GM12878 (cell line): ENCODE measurements at regions not wholly inside any gene's neighbourhood (a gene's known extent, or its start where the extent isn't known, plus 50 kb on each side); places are given as distances from the start of the nearest gene placed in this dataset.

Experiments used
- ATAC-seq: fragments of 200-7000 bp; cut with Tn5 transposase; 3 replicates; pipeline ENCODE4 v1.9.1; 2020; ENCODE audit warnings: mild to moderate bottlenecking, moderate library complexity
- BruUV-seq: library from RNA; stranded (reverse); fragments of 400-500 nt; replicated peaks from 2 replicates; lab custom pipeline; 2021; lab: Mats Ljungman, UMichigan
- CTCF ChIA-PET: fragments of 300-600 bp; sonication (Branson Sonifier 250); formaldehyde crosslinking; extraction: SDS; loops from one replicate; lab custom pipeline; 2021; ENCODE audit warnings: inconsistent platforms; lab: Yijun Ruan, JAX
- POLR2A ChIA-PET: fragments of 350-600 bp; formaldehyde crosslinking; extraction: SDS; loops from one replicate; lab custom pipeline; 2021; ENCODE audit warnings: inconsistent platforms; lab: Charles Lee
- RAD21 ChIA-PET: fragments of 300-600 bp; sonication (Branson Sonifier 250); formaldehyde crosslinking; loops from one replicate; lab custom pipeline; 2023; ENCODE audit warnings: antibody characterized with exemption; ENCODE audit not compliant: unreplicated experiment; lab: Charles Lee
- SMC1A ChIA-PET: fragments of 300-600 bp; sonication (Branson Sonifier 250); formaldehyde crosslinking; loops from one replicate; lab custom pipeline; 2023; ENCODE audit not compliant: unreplicated experiment, uncharacterized antibody; lab: Charles Lee
- DNase-seq: peaks from one replicate; pipeline ENCODE4 v3.0.0-alpha.2; 2011; ENCODE audit warnings: low read depth, low spot score
- FAIRE-seq: peaks from 3 replicates; lab custom pipeline; 2011; peaks lifted over from hg19 to GRCh38; lab: Jason Lieb, UNC
- H2AFZ ChIP-seq: 2 replicates; pipeline ENCODE4 v1.6.0; 2011; ENCODE audit warnings: low read depth, low read length, control low read depth; ENCODE audit not compliant: control insufficient read depth
- H3K27ac ChIP-seq: 2 replicates; pipeline ENCODE4 v1.5.1; 2011; ENCODE audit warnings: control low read depth; ENCODE audit not compliant: control insufficient read depth, insufficient read depth
- H3K27me3 ChIP-seq, 2 experiments: replicated peaks in 1 of 2; 2 replicates each; pipeline versions ENCODE4 v1.6.0 to v1.6.1; 2011; ENCODE audit warnings: low read length in 1 of 2; ENCODE audit not compliant: control insufficient read depth in 2 of 2, insufficient read depth in 2 of 2
- H3K36me3 ChIP-seq, 2 experiments: 2 replicates each; pipeline ENCODE4 v1.5.1; 2011; ENCODE audit warnings: low read length in 1 of 2; ENCODE audit not compliant: control insufficient read depth in 2 of 2, insufficient read depth in 2 of 2
- H3K4me1 ChIP-seq: 2 replicates; pipeline ENCODE4 v1.6.1; 2011; ENCODE audit warnings: mild to moderate bottlenecking, low read length, moderate library complexity, mixed read lengths; ENCODE audit not compliant: control insufficient read depth, insufficient read depth
- H3K4me2 ChIP-seq: 2 replicates; pipeline ENCODE4 v1.6.0; 2011; ENCODE audit warnings: control low read depth; ENCODE audit not compliant: control insufficient read depth, insufficient read depth
- H3K4me3 ChIP-seq: fragments of 200-600 bp; sonication (generic); 2 replicates; pipeline ENCODE4 v1.5.1; 2016
- H3K79me2 ChIP-seq: 2 replicates; pipeline ENCODE4 v1.6.0; 2011; ENCODE audit warnings: low read length; ENCODE audit not compliant: control insufficient read depth, insufficient read depth
- H3K9ac ChIP-seq: 2 replicates; pipeline ENCODE4 v1.8.0; 2011; ENCODE audit warnings: low read length, control low read depth, mixed read lengths; ENCODE audit not compliant: control insufficient read depth, insufficient read depth
- H3K9me3 ChIP-seq: replicated peaks from 3 replicates; pipeline ENCODE4 v1.5.1; 2011; ENCODE audit warnings: mild to moderate bottlenecking, low read length; ENCODE audit not compliant: control insufficient read depth, insufficient read depth
- H4K20me1 ChIP-seq: 2 replicates; pipeline ENCODE4 v1.6.0; 2011; ENCODE audit not compliant: control insufficient read depth, insufficient read depth
- CBX5 ChIP-seq: sonication (generic); IDR thresholded peaks from 2 replicates; pipeline ENCODE4 v1.6.1; 2016; ENCODE audit warnings: low read depth, moderate library complexity, mild to moderate bottlenecking, inconsistent platforms
- CEBPB ChIP-seq, 2 experiments: fragments of 150-350 bp in 1 of 2; IDR thresholded peaks; 2 replicates each; pipeline ENCODE4 v1.6.1; 2012 to 2014; ENCODE audit warnings: low read depth in 2 of 2, low read length in 2 of 2, borderline replicate concordance in 1 of 2, inconsistent platforms in 1 of 2
- IRF5 ChIP-seq: fragments of 450-650 bp; IDR thresholded peaks from 2 replicates; pipeline ENCODE4 v1.6.1; 2017; ENCODE audit warnings: borderline replicate concordance
- NKRF ChIP-seq: fragments of 450-650 bp; conservative IDR thresholded peaks from 2 replicates; pipeline ENCODE4 v1.6.1; 2017; ENCODE audit warnings: mild to moderate bottlenecking, moderate library complexity
- PAX5 ChIP-seq: IDR thresholded peaks from 2 replicates; pipeline ENCODE4 v1.6.1; 2011; ENCODE audit warnings: low read depth, low read length, borderline replicate concordance
- in situ Hi-C: fragments of 300-500 bp; cut with MboI; formaldehyde crosslinking; loops from 9 replicates; pipeline ENCODE4 v1.14.3; 2018; ENCODE audit warnings: mixed read lengths
- intact Hi-C: fragments of 100-400 bp; cut with micrococcal nuclease; formaldehyde crosslinking; loops from one replicate; pipeline ENCODE4 v1.14.2; 2022; ENCODE audit not compliant: unreplicated experiment
- TF ChIP-seq, protein P1 (sequence below): fragments of 450-650 bp; IDR thresholded peaks from 2 replicates; pipeline ENCODE4 v1.6.1; 2017; ENCODE audit warnings: mild to moderate bottlenecking, moderate library complexity
- TF ChIP-seq, protein P2 (sequence below): fragments of 450-650 bp; IDR thresholded peaks from 2 replicates; pipeline ENCODE4 v1.6.1; 2018; ENCODE audit warnings: mild to moderate bottlenecking, low read depth, moderate library complexity; ENCODE audit not compliant: partially characterized antibody
- TF ChIP-seq, protein P3 (sequence below): IDR thresholded peaks from 2 replicates; pipeline ENCODE4 v1.6.1; 2012; ENCODE audit warnings: low read depth, low read length, improper control_type of control experiment
- TF ChIP-seq, protein P4 (sequence below): fragments of 450-650 bp; IDR thresholded peaks from 2 replicates; pipeline ENCODE4 v1.6.1; 2017; ENCODE audit warnings: mild to moderate bottlenecking, moderate library complexity

DNA sequence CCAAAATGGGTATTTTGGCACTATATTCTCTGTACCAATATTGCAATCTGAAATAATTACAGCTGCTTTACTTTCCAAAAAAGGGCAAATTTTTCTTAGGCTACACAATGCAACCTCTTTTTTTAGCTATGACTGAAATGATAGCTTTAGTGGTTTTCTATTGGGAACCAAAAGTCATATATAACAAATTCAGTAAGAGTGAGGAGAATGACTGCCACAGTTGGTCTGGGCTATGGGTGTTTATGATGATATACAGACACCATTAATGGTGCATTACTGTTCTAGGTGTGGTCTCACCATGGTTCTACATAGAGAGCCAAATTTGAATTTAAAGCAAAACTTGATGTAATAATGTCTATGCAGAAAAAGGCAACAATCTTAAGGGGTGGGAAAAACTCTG, 72.3 kb upstream of the PTBP2 start:
- FAIRE-seq: no peak
- TF ChIP-seq, protein P1, sequence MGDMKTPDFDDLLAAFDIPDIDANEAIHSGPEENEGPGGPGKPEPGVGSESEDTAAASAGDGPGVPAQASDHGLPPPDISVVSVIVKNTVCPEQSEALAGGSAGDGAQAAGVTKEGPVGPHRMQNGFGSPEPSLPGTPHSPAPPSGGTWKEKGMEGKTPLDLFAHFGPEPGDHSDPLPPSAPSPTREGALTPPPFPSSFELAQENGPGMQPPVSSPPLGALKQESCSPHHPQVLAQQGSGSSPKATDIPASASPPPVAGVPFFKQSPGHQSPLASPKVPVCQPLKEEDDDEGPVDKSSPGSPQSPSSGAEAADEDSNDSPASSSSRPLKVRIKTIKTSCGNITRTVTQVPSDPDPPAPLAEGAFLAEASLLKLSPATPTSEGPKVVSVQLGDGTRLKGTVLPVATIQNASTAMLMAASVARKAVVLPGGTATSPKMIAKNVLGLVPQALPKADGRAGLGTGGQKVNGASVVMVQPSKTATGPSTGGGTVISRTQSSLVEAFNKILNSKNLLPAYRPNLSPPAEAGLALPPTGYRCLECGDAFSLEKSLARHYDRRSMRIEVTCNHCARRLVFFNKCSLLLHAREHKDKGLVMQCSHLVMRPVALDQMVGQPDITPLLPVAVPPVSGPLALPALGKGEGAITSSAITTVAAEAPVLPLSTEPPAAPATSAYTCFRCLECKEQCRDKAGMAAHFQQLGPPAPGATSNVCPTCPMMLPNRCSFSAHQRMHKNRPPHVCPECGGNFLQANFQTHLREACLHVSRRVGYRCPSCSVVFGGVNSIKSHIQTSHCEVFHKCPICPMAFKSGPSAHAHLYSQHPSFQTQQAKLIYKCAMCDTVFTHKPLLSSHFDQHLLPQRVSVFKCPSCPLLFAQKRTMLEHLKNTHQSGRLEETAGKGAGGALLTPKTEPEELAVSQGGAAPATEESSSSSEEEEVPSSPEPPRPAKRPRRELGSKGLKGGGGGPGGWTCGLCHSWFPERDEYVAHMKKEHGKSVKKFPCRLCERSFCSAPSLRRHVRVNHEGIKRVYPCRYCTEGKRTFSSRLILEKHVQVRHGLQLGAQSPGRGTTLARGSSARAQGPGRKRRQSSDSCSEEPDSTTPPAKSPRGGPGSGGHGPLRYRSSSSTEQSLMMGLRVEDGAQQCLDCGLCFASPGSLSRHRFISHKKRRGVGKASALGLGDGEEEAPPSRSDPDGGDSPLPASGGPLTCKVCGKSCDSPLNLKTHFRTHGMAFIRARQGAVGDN: no peak
- no peak for TF ChIP-seq NKRF
- TF ChIP-seq, protein P2, sequence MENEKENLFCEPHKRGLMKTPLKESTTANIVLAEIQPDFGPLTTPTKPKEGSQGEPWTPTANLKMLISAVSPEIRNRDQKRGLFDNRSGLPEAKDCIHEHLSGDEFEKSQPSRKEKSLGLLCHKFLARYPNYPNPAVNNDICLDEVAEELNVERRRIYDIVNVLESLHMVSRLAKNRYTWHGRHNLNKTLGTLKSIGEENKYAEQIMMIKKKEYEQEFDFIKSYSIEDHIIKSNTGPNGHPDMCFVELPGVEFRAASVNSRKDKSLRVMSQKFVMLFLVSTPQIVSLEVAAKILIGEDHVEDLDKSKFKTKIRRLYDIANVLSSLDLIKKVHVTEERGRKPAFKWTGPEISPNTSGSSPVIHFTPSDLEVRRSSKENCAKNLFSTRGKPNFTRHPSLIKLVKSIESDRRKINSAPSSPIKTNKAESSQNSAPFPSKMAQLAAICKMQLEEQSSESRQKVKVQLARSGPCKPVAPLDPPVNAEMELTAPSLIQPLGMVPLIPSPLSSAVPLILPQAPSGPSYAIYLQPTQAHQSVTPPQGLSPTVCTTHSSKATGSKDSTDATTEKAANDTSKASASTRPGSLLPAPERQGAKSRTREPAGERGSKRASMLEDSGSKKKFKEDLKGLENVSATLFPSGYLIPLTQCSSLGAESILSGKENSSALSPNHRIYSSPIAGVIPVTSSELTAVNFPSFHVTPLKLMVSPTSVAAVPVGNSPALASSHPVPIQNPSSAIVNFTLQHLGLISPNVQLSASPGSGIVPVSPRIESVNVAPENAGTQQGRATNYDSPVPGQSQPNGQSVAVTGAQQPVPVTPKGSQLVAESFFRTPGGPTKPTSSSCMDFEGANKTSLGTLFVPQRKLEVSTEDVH: no peak
- no peak for TF ChIP-seq PAX5
- no peak for TF ChIP-seq CEBPB (IDR thresholded peaks at IDR 0.05; ENCODE audit: borderline replicate concordance in 1 of 2, low read depth in 2 of 2, low read length in 2 of 2)
- no peak for TF ChIP-seq IRF5
- TF ChIP-seq CBX5: no peak
- TF ChIP-seq, protein P3, sequence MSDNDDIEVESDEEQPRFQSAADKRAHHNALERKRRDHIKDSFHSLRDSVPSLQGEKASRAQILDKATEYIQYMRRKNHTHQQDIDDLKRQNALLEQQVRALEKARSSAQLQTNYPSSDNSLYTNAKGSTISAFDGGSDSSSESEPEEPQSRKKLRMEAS: no peak
- TF ChIP-seq, protein P4, sequence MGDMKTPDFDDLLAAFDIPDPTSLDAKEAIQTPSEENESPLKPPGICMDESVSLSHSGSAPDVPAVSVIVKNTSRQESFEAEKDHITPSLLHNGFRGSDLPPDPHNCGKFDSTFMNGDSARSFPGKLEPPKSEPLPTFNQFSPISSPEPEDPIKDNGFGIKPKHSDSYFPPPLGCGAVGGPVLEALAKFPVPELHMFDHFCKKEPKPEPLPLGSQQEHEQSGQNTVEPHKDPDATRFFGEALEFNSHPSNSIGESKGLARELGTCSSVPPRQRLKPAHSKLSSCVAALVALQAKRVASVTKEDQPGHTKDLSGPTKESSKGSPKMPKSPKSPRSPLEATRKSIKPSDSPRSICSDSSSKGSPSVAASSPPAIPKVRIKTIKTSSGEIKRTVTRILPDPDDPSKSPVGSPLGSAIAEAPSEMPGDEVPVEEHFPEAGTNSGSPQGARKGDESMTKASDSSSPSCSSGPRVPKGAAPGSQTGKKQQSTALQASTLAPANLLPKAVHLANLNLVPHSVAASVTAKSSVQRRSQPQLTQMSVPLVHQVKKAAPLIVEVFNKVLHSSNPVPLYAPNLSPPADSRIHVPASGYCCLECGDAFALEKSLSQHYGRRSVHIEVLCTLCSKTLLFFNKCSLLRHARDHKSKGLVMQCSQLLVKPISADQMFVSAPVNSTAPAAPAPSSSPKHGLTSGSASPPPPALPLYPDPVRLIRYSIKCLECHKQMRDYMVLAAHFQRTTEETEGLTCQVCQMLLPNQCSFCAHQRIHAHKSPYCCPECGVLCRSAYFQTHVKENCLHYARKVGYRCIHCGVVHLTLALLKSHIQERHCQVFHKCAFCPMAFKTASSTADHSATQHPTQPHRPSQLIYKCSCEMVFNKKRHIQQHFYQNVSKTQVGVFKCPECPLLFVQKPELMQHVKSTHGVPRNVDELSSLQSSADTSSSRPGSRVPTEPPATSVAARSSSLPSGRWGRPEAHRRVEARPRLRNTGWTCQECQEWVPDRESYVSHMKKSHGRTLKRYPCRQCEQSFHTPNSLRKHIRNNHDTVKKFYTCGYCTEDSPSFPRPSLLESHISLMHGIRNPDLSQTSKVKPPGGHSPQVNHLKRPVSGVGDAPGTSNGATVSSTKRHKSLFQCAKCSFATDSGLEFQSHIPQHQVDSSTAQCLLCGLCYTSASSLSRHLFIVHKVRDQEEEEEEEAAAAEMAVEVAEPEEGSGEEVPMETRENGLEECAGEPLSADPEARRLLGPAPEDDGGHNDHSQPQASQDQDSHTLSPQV: no peak

More for the DNA sequence above, 72.3 kb upstream of the PTBP2 start:
- in situ Hi-C loops (no loop called here), intact Hi-C loops (no loop called here)
- Histone ChIP-seq H3K27ac (no peak overlapping the region), H3K4me3 (no peak overlapping the region), H4K20me1 (no peaks in the 10 kb centered on the region), H3K79me2 (no peaks in the 10 kb centered on the region), H3K36me3 (no peaks in the 10 kb centered on the region), H3K9me3 (no peaks in the 10 kb centered on the region), H3K4me1 (no peaks in the 10 kb centered on the region), H2AFZ (no peak overlapping the region), H3K27me3 (no peaks in the 10 kb centered on the region), H3K9ac (no peak overlapping the region), H3K4me2 (no peak overlapping the region)
- ATAC-seq (no peak), DNase-seq (no peak)
- no TSS peak for BruUV-seq
- ChIA-PET CTCF (no interaction called here), RAD21 (no interaction called here), SMC1A (interaction anchor here (0.6 kb wide), 1 partner anchor 104 kb away, joined by 3 read pairs; no protein-coding TSS in a partner anchor), POLR2A (no interaction called here)
